Skin epidermis (tissue), 12 donors: ENCODE measurements at regions not wholly inside any gene's neighbourhood (a gene's known extent, or its start where the extent isn't known, plus 50 kb on each side); places are given as distances from the start of the nearest gene placed in this dataset.
"Not testable (repeated sequence)": the region's sequence is repeated elsewhere in the genome, so short reads cannot be mapped to it uniquely, and the experiment has no call there.

Source experiments
- H3K27ac ChIP-seq, 21 experiments: fragments of 200-600 bp; sonication (generic) in 11 of 21; one replicate each; pipeline ENCODE4 v1.5.0; 2020; ENCODE audit warnings: mild to moderate bottlenecking in 3 of 21, inconsistent platforms in 2 of 21, moderate library complexity in 2 of 21
- H3K4me3 ChIP-seq, 7 experiments: fragments of 200-600 bp; sonication (generic) in 2 of 7; one replicate each; pipeline ENCODE4 v1.5.0; 2020; ENCODE audit warnings: inconsistent platforms in 2 of 7, mild to moderate bottlenecking in 2 of 7, moderate library complexity in 1 of 7

GRCh38 chr10:16105082-16105481 lies 244.8 kb upstream of the MINDY3 start:
- Histone ChIP-seq H3K27ac (no peak overlapping the region), H3K4me3 (no peak overlapping the region)

GRCh38 chr10:16116404-16117304 lies 256.3 kb upstream of the MINDY3 start:
- H3K4me3 ChIP-seq, result no peak overlapping the region

GRCh38 chr10:16117305-16117695 lies 257.0 kb upstream of the MINDY3 start:
- H3K4me3 ChIP-seq, result no peak overlapping the region
- H3K27ac ChIP-seq, result no peak overlapping the region

More at GRCh38 chr10:16116404-16117304, 256.3 kb upstream of the MINDY3 start:
- no peak overlapping the region for H3K27ac ChIP-seq

GRCh38 chr10:16119445-16119844 lies 259.1 kb upstream of the MINDY3 start:
- Histone ChIP-seq H3K27ac (no peak overlapping the region), H3K4me3 (no peak overlapping the region)

GRCh38 chr10:16120563-16120962 lies 260.3 kb upstream of the MINDY3 start:
- H3K4me3 ChIP-seq, result no peak overlapping the region
- H3K27ac ChIP-seq, result no peak overlapping the region

GRCh38 chr10:16141499-16141898 lies 281.2 kb upstream of the MINDY3 start:
- H3K27ac ChIP-seq, result no peak overlapping the region
- no peak overlapping the region for H3K4me3 ChIP-seq

- H3K27ac ChIP-seq, result no peak overlapping the region
- H3K4me3 ChIP-seq, result no peak overlapping the region
Measured at GRCh38 chr10:16146993-16147392, 286.7 kb upstream of the MINDY3 start.

- H3K4me3 ChIP-seq, result no peak overlapping the region
- no peak overlapping the region for H3K27ac ChIP-seq
Measured at GRCh38 chr10:16155834-16156233, 281.0 kb upstream of the PTER start.

- H3K4me3 ChIP-seq, result no peak overlapping the region
- H3K27ac ChIP-seq, result no peak overlapping the region
Measured at GRCh38 chr10:16156681-16157080, 280.1 kb upstream of the PTER start.

GRCh38 chr10:16165067-16165466 lies 271.7 kb upstream of the PTER start:
- not testable (repeated sequence) for H3K27ac ChIP-seq, H3K4me3 ChIP-seq

- peak overlapping the region in 1 of 21 experiments; percentile 14 for H3K27ac ChIP-seq
- no peak overlapping the region for H3K4me3 ChIP-seq
Measured at GRCh38 chr10:16182144-16182543, 254.7 kb upstream of the PTER start.

- H3K27ac ChIP-seq, result peak overlapping the region in 2 of 21 experiments; percentile 62 to 63
- no peak overlapping the region for H3K4me3 ChIP-seq
Measured at GRCh38 chr10:16182688-16183087, 254.1 kb upstream of the PTER start.

GRCh38 chr10:16184096-16184597 lies 252.7 kb upstream of the PTER start:
- H3K4me3 ChIP-seq, result no peak overlapping the region
- peak overlapping the region in 5 of 21 experiments; percentile 4 to 63 (median 45) for H3K27ac ChIP-seq

GRCh38 chr10:16184906-16185305 lies 251.9 kb upstream of the PTER start:
- no peak overlapping the region for H3K4me3 ChIP-seq
- H3K27ac ChIP-seq, result peak overlapping the region in 6 of 21 experiments; percentile 35 to 61 (median 52)

GRCh38 chr10:16186564-16186963 lies 250.2 kb upstream of the PTER start:
- H3K4me3 ChIP-seq, result no peak overlapping the region
- H3K27ac ChIP-seq, result no peak overlapping the region

GRCh38 chr10:16187161-16187560 lies 249.6 kb upstream of the PTER start:
- Histone ChIP-seq H3K4me3 (no peak overlapping the region), H3K27ac (no peak overlapping the region)

- H3K4me3 ChIP-seq, result no peak overlapping the region
- no peak overlapping the region for H3K27ac ChIP-seq
Measured at GRCh38 chr10:16192337-16192736, 244.5 kb upstream of the PTER start.

GRCh38 chr10:16193241-16193640 lies 243.6 kb upstream of the PTER start:
- Histone ChIP-seq H3K4me3 (no peak overlapping the region), H3K27ac (no peak overlapping the region)

GRCh38 chr10:16195178-16195769 lies 241.5 kb upstream of the PTER start:
- Histone ChIP-seq H3K4me3 (no peak overlapping the region), H3K27ac (no peak overlapping the region)

GRCh38 chr10:16195894-16196293 lies 240.9 kb upstream of the PTER start:
- H3K4me3 ChIP-seq, result no peak overlapping the region
- H3K27ac ChIP-seq, result no peak overlapping the region

GRCh38 chr10:16199216-16199615 lies 237.6 kb upstream of the PTER start:
- H3K4me3 ChIP-seq, result no peak overlapping the region
- H3K27ac ChIP-seq, result no peak overlapping the region
